PC-9 (cell line): ENCODE measurements at regions not wholly inside any gene's neighbourhood (a gene's known extent, or its start where the extent isn't known, plus 50 kb on each side); places are given as distances from the start of the nearest gene placed in this dataset.
"Not testable (repeated sequence)": the region's sequence is repeated elsewhere in the genome, so short reads cannot be mapped to it uniquely, and the experiment has no call there.

Source experiments
- EZH2 ChIP-seq: fragments of 200-600 bp; sonication (generic); IDR thresholded peaks from 2 replicates; pipeline ENCODE4 v1.8.0; 2017; ENCODE audit warnings: antibody characterized with exemption, low read depth
- TF ChIP-seq, protein P1 (sequence below): fragments of 200-600 bp; sonication (generic); conservative IDR thresholded peaks from 2 replicates; pipeline ENCODE4 v1.6.1; 2017; ENCODE audit warnings: mixed run types, antibody characterized with exemption, mild to moderate bottlenecking, moderate library complexity

DNA sequence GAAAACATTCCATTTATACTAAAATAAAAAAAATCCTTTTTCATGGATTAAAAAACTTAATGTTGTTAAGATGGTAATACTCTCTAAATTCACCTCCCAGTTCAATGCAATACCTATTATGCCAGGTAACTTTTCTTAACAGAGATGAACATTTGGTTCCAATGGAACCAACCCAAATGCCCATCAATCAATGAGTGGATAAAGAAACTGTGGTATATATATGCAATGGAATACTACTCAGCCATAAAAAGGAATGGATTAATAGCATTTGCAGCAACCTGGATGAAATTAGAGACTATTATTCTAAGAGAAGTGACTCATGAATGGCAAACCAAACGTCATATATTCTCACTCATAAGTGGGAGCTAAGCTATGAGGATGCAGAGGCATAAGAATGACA is 154.4 kb upstream of the NPY2R start:
- not testable (repeated sequence) for TF ChIP-seq EZH2
- TF ChIP-seq, protein P1, sequence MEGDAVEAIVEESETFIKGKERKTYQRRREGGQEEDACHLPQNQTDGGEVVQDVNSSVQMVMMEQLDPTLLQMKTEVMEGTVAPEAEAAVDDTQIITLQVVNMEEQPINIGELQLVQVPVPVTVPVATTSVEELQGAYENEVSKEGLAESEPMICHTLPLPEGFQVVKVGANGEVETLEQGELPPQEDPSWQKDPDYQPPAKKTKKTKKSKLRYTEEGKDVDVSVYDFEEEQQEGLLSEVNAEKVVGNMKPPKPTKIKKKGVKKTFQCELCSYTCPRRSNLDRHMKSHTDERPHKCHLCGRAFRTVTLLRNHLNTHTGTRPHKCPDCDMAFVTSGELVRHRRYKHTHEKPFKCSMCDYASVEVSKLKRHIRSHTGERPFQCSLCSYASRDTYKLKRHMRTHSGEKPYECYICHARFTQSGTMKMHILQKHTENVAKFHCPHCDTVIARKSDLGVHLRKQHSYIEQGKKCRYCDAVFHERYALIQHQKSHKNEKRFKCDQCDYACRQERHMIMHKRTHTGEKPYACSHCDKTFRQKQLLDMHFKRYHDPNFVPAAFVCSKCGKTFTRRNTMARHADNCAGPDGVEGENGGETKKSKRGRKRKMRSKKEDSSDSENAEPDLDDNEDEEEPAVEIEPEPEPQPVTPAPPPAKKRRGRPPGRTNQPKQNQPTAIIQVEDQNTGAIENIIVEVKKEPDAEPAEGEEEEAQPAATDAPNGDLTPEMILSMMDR: not testable (repeated sequence)
